ENCODE measurements at regions not wholly inside any gene's neighbourhood (a gene's known extent, or its start where the extent isn't known, plus 50 kb on each side); places are given as distances from the start of the nearest gene placed in this dataset.

- H3K27me3 ChIP-seq (ENCODE audit: control insufficient read depth, insufficient read depth, low read length): no peaks in the 10 kb centered on the region
- H2AFZ ChIP-seq: no peak overlapping the region
- H3K4me2 ChIP-seq (ENCODE audit: low read length): no peak overlapping the region
- peaks cover 2% of the 10 kb centered on the region for H3K4me1 ChIP-seq
- H3K9me3 ChIP-seq (ENCODE audit: control insufficient read depth, low read length): no peaks in the 10 kb centered on the region
- TF ChIP-seq CTCF (IDR thresholded peaks at IDR 0.05): no peak
- H3K36me3 ChIP-seq (ENCODE audit: control insufficient read depth, insufficient read depth, low read length): no peaks in the 10 kb centered on the region
- no peak overlapping the region for H3K4me3 ChIP-seq (ENCODE audit: low read depth, low read length)
- H3K27ac ChIP-seq: no peak overlapping the region
- no peak overlapping the region for H3K9ac ChIP-seq
- no peaks in the 10 kb centered on the region for H3K79me2 ChIP-seq
Measured at GRCh38 chr18:76691800-76692199, 130.6 kb upstream of the ZNF236 start.

GRCh38 chr18:76689646-76690264 lies 132.6 kb upstream of the ZNF236 start:
- no peak for TF ChIP-seq CTCF (IDR thresholded peaks at IDR 0.05)
- Histone ChIP-seq H3K4me1 (peaks cover 4% of the 10 kb centered on the region), H3K79me2 (no peaks in the 10 kb centered on the region), H3K9ac (no peak overlapping the region), H3K9me3 (ENCODE audit: control insufficient read depth, low read length) (no peaks in the 10 kb centered on the region), H3K4me3 (ENCODE audit: low read depth, low read length) (no peak overlapping the region), H3K27ac (no peak overlapping the region), H3K4me2 (ENCODE audit: low read length) (no peak overlapping the region), H3K27me3 (ENCODE audit: control insufficient read depth, insufficient read depth, low read length) (no peaks in the 10 kb centered on the region), H3K36me3 (ENCODE audit: control insufficient read depth, insufficient read depth, low read length) (no peaks in the 10 kb centered on the region), H2AFZ (no peak overlapping the region)

GRCh38 chr18:76688724-76689472 lies 133.5 kb upstream of the ZNF236 start:
- peaks cover 4% of the 10 kb centered on the region for H3K4me1 ChIP-seq
- H3K36me3 ChIP-seq (ENCODE audit: control insufficient read depth, insufficient read depth, low read length): no peaks in the 10 kb centered on the region
- H3K27ac ChIP-seq: no peak overlapping the region
- no peak overlapping the region for H3K9ac ChIP-seq
- H3K4me2 ChIP-seq (ENCODE audit: low read length): no peak overlapping the region
- no peaks in the 10 kb centered on the region for H3K79me2 ChIP-seq
- H2AFZ ChIP-seq: no peak overlapping the region
- no peak overlapping the region for H3K4me3 ChIP-seq (ENCODE audit: low read depth, low read length)
- no peaks in the 10 kb centered on the region for H3K9me3 ChIP-seq (ENCODE audit: control insufficient read depth, low read length)
- TF ChIP-seq CTCF (IDR thresholded peaks at IDR 0.05): no peak
- H3K27me3 ChIP-seq (ENCODE audit: control insufficient read depth, insufficient read depth, low read length): no peaks in the 10 kb centered on the region

- no peak overlapping the region for H3K4me3 ChIP-seq (ENCODE audit: low read depth, low read length)
- no peak for TF ChIP-seq CTCF (IDR thresholded peaks at IDR 0.05)
- H2AFZ ChIP-seq: no peak overlapping the region
- H3K4me2 ChIP-seq (ENCODE audit: low read length): no peak overlapping the region
- H3K9me3 ChIP-seq (ENCODE audit: control insufficient read depth, low read length): no peaks in the 10 kb centered on the region
- H3K27ac ChIP-seq: no peak overlapping the region
- no peaks in the 10 kb centered on the region for H3K36me3 ChIP-seq (ENCODE audit: control insufficient read depth, insufficient read depth, low read length)
- no peaks in the 10 kb centered on the region for H3K27me3 ChIP-seq (ENCODE audit: control insufficient read depth, insufficient read depth, low read length)
- H3K79me2 ChIP-seq: no peaks in the 10 kb centered on the region
- H3K4me1 ChIP-seq: peaks cover 4% of the 10 kb centered on the region
- H3K9ac ChIP-seq: no peak overlapping the region
Measured at GRCh38 chr18:76687304-76687962, 134.9 kb upstream of the ZNF236 start.
